HEK293 (cell line): ENCODE measurements at regions not wholly inside any gene's neighbourhood (a gene's known extent, or its start where the extent isn't known, plus 50 kb on each side); places are given as distances from the start of the nearest gene placed in this dataset.

Experiments
- CTCF ChIA-PET: fragments of 350-600 bp; formaldehyde crosslinking; extraction: SDS; loops from one replicate; lab custom pipeline; 2021; ENCODE audit warnings: antibody characterized with exemption; lab: Yijun Ruan, JAX
- POLR2A ChIA-PET: fragments of 300-600 bp; formaldehyde crosslinking; extraction: SDS; loops from one replicate; lab custom pipeline; 2020; ENCODE audit warnings: antibody characterized with exemption, inconsistent platforms; lab: Yijun Ruan, JAX
- H3K27ac ChIP-seq: fragments of 200-500 bp; sonication (Bioruptor generic); 2 replicates; pipeline ENCODE4 v1.5.1; 2014; ENCODE audit warnings: low read depth, low read length, control low read depth, inconsistent platforms; ENCODE audit errors: extremely low read depth
- H3K36me3 ChIP-seq, 2 experiments: fragments of 200-500 bp in 1 of 2; sonication (Bioruptor generic) in 1 of 2; 1 replicate in 1 of 2; 2 replicates in 1 of 2; pipeline ENCODE4 v1.5.1; 2014 to 2017; ENCODE audit warnings: inconsistent platforms in 2 of 2, low read length in 2 of 2; ENCODE audit not compliant: control insufficient read depth in 2 of 2, insufficient read depth in 1 of 2
- H3K4me1 ChIP-seq: fragments of 200-500 bp; sonication (Bioruptor generic); 2 replicates; pipeline ENCODE4 v1.5.1; 2014; ENCODE audit warnings: mild to moderate bottlenecking, low read length, inconsistent platforms; ENCODE audit not compliant: control insufficient read depth, insufficient read depth
- H3K4me3 ChIP-seq: 2 replicates; pipeline ENCODE4 v1.5.1; 2011; ENCODE audit warnings: low read depth, mild to moderate bottlenecking, control low read depth, low read length, moderate library complexity
- H3K9me3 ChIP-seq: fragments of 200-500 bp; sonication (Bioruptor generic); 2 replicates; pipeline ENCODE4 v1.5.1; 2014; ENCODE audit warnings: low read depth, low read length, inconsistent platforms; ENCODE audit not compliant: control insufficient read depth, insufficient read depth
- AEBP2 ChIP-seq: fragments of 450-650 bp; formaldehyde crosslinking; IDR thresholded peaks from 2 replicates; pipeline ENCODE4 v1.5.1; 2016; ENCODE audit warnings: missing biosample characterization, missing genetic modification characterization, borderline replicate concordance
- BCL11A ChIP-seq: fragments of 450-650 bp; formaldehyde crosslinking; IDR thresholded peaks from 2 replicates; pipeline ENCODE4 v1.5.1; 2016; ENCODE audit warnings: low read depth, missing biosample characterization, missing genetic modification characterization
- GLI4 ChIP-seq: fragments of 450-650 bp; formaldehyde crosslinking; IDR thresholded peaks from 2 replicates; pipeline ENCODE4 v1.5.1; 2016; ENCODE audit warnings: missing biosample characterization, missing genetic modification characterization
- KLF7 ChIP-seq: fragments of 450-650 bp; formaldehyde crosslinking; IDR thresholded peaks from 2 replicates; pipeline ENCODE4 v1.5.1; 2016; ENCODE audit warnings: missing biosample characterization, missing genetic modification characterization, borderline replicate concordance
- KLF9 ChIP-seq: fragments of 450-650 bp; formaldehyde crosslinking; IDR thresholded peaks from 2 replicates; pipeline ENCODE4 v1.5.1; 2016; ENCODE audit warnings: missing biosample characterization, missing genetic modification characterization, low read depth
- PRDM2 ChIP-seq: fragments of 450-650 bp; formaldehyde crosslinking; IDR thresholded peaks from 2 replicates; pipeline ENCODE4 v1.5.1; 2016; ENCODE audit warnings: missing biosample characterization, missing genetic modification characterization, borderline replicate concordance
- RBAK ChIP-seq: fragments of 450-650 bp; formaldehyde crosslinking; IDR thresholded peaks from 2 replicates; pipeline ENCODE4 v1.5.1; 2016; ENCODE audit warnings: missing biosample characterization, missing genetic modification characterization
- ZBTB1 ChIP-seq: fragments of 450-650 bp; formaldehyde crosslinking; IDR thresholded peaks from 2 replicates; pipeline ENCODE4 v1.5.1; 2016; ENCODE audit warnings: missing biosample characterization, missing genetic modification characterization
- ZBTB48 ChIP-seq: fragments of 450-650 bp; formaldehyde crosslinking; IDR thresholded peaks from 2 replicates; pipeline ENCODE4 v1.5.1; 2016; ENCODE audit warnings: missing biosample characterization, missing genetic modification characterization
- ZFP69B ChIP-seq: fragments of 450-650 bp; formaldehyde crosslinking; IDR thresholded peaks from 2 replicates; pipeline ENCODE4 v1.5.1; 2016; ENCODE audit warnings: missing biosample characterization, missing genetic modification characterization
- ZNF311 ChIP-seq: fragments of 450-650 bp; formaldehyde crosslinking; IDR thresholded peaks from 2 replicates; pipeline ENCODE4 v1.5.1; 2017; ENCODE audit warnings: missing biosample characterization, missing genetic modification characterization, borderline replicate concordance
- ZNF350 ChIP-seq: fragments of 450-650 bp; formaldehyde crosslinking; IDR thresholded peaks from 2 replicates; pipeline ENCODE4 v1.5.0; 2017; ENCODE audit warnings: missing biosample characterization, mild to moderate bottlenecking, missing genetic modification characterization
- ZNF394 ChIP-seq: fragments of 450-650 bp; formaldehyde crosslinking; IDR thresholded peaks from 2 replicates; pipeline ENCODE4 v1.5.1; 2016; ENCODE audit warnings: missing biosample characterization, missing genetic modification characterization, mild to moderate bottlenecking, moderate library complexity, borderline replicate concordance
- ZNF433 ChIP-seq: fragments of 450-650 bp; formaldehyde crosslinking; IDR thresholded peaks from 2 replicates; pipeline ENCODE4 v1.5.1; 2016; ENCODE audit warnings: missing biosample characterization, missing genetic modification characterization, low read depth
- ZNF677 ChIP-seq: fragments of 450-650 bp; IDR thresholded peaks from 2 replicates; pipeline ENCODE4 v1.5.0; 2018; ENCODE audit warnings: missing biosample characterization, mild to moderate bottlenecking, missing genetic modification characterization, moderate library complexity
- ZNF701 ChIP-seq: fragments of 450-650 bp; formaldehyde crosslinking; IDR thresholded peaks from 2 replicates; pipeline ENCODE4 v1.5.1; 2016; ENCODE audit warnings: missing biosample characterization, missing genetic modification characterization
- TF ChIP-seq, protein P1 (sequence below): fragments of 450-650 bp; formaldehyde crosslinking; IDR thresholded peaks from 2 replicates; pipeline ENCODE4 v1.5.1; 2017; ENCODE audit warnings: missing biosample characterization, missing genetic modification characterization
- TF ChIP-seq, protein P2 (sequence below): fragments of 450-650 bp; formaldehyde crosslinking; IDR thresholded peaks from 2 replicates; pipeline ENCODE4 v1.5.1; 2016; ENCODE audit warnings: missing biosample characterization, missing genetic modification characterization
- TF ChIP-seq, protein P3 (sequence below): fragments of 450-650 bp; formaldehyde crosslinking; IDR thresholded peaks from 2 replicates; pipeline ENCODE4 v1.5.1; 2016; ENCODE audit warnings: missing biosample characterization, missing genetic modification characterization

DNA sequence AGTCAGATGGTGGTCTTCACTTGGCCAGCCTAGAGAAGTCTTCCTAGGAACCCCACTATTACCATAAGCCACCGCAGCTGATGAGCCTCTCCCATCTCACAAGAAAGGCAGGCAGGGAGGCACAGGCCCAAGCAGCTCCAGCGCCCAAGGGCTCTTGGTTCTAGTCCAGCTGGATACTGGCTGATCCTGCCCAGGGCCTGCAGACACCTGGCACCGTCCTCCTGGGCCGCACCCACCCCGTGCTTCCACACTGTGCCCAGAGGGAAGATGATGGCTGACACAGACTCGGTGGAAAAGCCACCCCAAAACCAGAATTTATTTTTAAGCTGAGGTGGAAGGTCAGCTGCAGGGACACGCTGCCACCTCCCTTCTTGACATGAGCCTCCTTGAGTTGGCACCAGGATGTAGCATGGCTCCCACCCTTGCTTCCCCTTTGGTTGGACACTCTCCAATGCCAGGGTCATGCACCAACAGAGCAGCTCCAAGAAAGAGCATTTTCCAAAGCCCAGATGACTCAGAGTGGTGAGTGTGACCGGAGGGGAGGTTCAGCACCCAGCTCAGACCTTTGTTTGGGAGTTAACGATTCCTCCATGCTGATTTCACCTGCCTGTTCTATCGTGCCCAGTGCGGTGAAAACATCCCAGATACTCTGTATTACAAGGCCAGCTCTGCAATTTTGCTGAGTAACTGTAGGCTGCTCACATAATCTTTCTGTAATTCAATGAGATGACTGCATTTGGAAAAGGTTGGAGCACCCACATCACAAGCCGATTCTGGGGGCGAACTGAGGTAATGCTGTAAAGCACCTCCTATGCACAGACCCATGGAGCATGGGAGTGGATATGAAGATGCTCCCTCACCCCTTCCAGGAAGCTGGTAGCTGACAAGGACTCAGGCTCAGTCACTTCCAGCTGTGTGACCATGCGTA, 63.1 kb upstream of the SLC2A1 start:
- ChIA-PET POLR2A (no interaction called here), CTCF (interaction anchor here (0.6 kb wide), 2 partner anchors 40 to 1902 kb away, joined by 3 read pairs; no protein-coding TSS in a partner anchor)
- Histone ChIP-seq H3K9me3 (no peaks in the 10 kb centered on the region), H3K27ac (no peak overlapping the region), H3K4me1 (no peaks in the 10 kb centered on the region), H3K4me3 (no peak overlapping the region), H3K36me3 (no peaks in the 10 kb centered on the region)
- TF ChIP-seq KLF9 (tag by site-specific recombination) (no peak), ZNF350 (tag by site-specific recombination) (no peak), AEBP2 (no peak), BCL11A (no peak), RBAK (tag by site-specific recombination) (no peak), PRDM2 (tag by site-specific recombination) (no peak), ZNF677 (no peak), GLI4 (tag by site-specific recombination) (no peak), ZNF433 (tag by site-specific recombination) (no peak), ZBTB1 (tag by site-specific recombination) (no peak), ZNF701 (tag by site-specific recombination) (no peak), ZFP69B (tag by site-specific recombination) (no peak), ZNF311 (tag by site-specific recombination) (no peak), ZNF394 (tag by site-specific recombination) (no peak), KLF7 (tag by site-specific recombination) (no peak), ZBTB48 (no peak)
- TF ChIP-seq, protein P1, sequence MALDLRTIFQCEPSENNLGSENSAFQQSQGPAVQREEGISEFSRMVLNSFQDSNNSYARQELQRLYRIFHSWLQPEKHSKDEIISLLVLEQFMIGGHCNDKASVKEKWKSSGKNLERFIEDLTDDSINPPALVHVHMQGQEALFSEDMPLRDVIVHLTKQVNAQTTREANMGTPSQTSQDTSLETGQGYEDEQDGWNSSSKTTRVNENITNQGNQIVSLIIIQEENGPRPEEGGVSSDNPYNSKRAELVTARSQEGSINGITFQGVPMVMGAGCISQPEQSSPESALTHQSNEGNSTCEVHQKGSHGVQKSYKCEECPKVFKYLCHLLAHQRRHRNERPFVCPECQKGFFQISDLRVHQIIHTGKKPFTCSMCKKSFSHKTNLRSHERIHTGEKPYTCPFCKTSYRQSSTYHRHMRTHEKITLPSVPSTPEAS, result no peak
- TF ChIP-seq, protein P2, sequence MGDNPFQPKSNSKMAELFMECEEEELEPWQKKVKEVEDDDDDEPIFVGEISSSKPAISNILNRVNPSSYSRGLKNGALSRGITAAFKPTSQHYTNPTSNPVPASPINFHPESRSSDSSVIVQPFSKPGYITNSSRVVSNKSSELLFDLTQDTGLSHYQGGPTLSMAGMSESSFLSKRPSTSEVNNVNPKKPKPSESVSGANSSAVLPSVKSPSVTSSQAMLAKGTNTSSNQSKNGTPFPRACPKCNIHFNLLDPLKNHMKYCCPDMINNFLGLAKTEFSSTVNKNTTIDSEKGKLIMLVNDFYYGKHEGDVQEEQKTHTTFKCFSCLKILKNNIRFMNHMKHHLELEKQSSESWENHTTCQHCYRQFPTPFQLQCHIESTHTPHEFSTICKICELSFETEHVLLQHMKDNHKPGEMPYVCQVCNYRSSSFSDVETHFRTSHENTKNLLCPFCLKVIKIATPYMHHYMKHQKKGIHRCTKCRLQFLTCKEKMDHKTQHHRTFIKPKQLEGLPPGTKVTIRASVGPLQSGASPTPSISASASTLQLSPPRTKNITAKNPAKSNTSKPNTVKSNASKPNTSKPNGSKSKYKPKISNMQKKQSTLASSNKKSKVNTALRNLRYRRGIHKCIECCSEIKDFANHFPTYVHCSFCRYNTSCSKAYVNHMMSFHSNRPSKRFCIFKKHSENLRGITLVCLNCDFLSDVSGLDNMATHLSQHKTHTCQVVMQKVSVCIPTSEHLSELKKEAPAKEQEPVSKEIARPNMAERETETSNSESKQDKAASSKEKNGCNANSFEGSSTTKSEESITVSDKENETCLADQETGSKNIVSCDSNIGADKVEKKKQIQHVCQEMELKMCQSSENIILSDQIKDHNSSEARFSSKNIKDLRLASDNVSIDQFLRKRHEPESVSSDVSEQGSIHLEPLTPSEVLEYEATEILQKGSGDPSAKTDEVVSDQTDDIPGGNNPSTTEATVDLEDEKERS, result no peak
- TF ChIP-seq, protein P3, sequence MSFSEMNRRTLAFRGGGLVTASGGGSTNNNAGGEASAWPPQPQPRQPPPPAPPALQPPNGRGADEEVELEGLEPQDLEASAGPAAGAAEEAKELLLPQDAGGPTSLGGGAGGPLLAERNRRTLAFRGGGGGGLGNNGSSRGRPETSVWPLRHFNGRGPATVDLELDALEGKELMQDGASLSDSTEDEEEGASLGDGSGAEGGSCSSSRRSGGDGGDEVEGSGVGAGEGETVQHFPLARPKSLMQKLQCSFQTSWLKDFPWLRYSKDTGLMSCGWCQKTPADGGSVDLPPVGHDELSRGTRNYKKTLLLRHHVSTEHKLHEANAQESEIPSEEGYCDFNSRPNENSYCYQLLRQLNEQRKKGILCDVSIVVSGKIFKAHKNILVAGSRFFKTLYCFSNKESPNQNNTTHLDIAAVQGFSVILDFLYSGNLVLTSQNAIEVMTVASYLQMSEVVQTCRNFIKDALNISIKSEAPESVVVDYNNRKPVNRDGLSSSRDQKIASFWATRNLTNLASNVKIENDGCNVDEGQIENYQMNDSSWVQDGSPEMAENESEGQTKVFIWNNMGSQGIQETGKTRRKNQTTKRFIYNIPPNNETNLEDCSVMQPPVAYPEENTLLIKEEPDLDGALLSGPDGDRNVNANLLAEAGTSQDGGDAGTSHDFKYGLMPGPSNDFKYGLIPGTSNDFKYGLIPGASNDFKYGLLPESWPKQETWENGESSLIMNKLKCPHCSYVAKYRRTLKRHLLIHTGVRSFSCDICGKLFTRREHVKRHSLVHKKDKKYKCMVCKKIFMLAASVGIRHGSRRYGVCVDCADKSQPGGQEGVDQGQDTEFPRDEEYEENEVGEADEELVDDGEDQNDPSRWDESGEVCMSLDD (tag by site-specific recombination), result no peak
